IPS DF 4.7 (cell line): ENCODE measurements at regions not wholly inside any gene's neighbourhood (a gene's known extent, or its start where the extent isn't known, plus 50 kb on each side); places are given as distances from the start of the nearest gene placed in this dataset.

Source experiments
- DNase-seq: peaks from one replicate; pipeline ENCODE4 v3.0.0-alpha.2; 2013; ENCODE audit warnings: low spot score; ENCODE audit errors: extremely low read depth

DNA sequence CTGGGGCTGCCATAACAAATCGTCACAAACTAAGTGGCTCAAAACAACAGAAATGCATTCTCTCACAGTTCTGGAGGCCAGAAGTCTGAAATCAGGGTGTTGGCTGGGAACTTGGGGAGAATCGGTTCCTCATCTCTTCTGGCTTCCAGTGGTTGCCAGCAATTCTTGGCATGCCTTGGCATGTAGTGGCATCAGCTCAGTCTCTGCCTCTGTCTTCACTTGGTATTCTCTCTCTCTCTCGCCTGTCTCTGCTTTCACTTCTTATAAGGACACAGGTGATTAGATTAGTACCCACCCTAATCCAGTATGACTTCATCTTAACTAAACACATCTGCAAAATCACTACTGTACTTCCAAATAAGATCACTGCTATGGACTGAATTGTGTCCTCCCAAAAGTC, 695.4 kb upstream of the ID2 start:
- DNase-seq: no peak

DNA sequence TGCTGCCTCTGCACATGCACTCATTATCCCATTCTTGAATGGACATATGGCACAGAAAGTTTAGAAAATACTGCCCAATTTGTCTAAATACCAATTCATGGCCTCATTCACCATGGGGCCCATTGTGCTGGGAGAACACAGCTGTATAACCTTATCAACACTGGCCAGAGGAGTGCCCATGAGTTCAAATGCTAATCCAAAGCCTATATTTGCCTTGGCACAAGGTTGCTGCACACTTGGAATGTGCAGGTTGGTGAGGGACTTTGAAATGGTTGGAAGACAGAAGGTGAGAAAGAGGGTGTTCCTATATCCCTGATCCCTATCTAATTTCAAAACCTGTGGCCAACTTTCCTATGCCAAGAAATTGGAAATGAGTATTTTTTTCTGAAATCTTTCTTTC, 693.9 kb upstream of the ID2 start:
- no peak for DNase-seq

DNA sequence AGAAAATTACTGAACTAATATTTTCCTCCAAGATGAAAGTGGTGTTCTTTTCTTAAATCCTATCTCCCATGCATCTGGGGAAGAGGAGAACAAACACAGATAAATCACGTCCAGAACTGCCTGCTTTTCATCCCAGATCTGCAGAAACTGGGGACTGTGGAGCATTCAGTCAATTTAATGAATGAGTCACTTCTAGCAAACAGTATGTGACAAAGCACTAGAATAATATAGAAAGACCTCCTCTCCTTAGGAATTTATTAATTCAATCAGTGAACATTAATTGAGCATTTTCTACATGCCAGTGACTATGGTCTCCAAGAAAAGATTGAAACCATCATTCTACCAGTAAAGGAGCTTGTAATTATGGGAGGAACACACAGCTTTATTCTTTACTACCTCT, 693.4 kb upstream of the ID2 start:
- DNase-seq: no peak

DNA sequence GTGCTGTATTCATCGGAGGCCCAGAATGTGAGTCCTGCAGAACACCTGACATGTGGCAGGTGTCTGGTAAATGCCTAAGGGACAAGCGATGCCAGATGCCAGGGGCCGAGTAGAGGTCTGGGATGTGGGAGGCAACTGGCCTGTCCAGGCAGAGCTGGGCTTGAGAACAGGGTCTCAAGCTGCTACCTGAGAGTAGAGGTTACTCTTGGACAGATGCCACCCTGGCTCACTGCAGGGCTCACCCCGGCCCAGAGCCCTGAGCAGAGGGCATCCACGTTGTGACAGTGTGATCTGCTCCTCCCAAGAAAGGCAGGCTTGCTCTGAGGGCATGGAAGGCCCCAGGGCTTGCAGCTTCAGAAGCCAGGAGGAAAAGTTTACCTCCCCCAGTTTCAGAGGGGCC, 692.0 kb upstream of the ID2 start:
- DNase-seq: no peak

DNA sequence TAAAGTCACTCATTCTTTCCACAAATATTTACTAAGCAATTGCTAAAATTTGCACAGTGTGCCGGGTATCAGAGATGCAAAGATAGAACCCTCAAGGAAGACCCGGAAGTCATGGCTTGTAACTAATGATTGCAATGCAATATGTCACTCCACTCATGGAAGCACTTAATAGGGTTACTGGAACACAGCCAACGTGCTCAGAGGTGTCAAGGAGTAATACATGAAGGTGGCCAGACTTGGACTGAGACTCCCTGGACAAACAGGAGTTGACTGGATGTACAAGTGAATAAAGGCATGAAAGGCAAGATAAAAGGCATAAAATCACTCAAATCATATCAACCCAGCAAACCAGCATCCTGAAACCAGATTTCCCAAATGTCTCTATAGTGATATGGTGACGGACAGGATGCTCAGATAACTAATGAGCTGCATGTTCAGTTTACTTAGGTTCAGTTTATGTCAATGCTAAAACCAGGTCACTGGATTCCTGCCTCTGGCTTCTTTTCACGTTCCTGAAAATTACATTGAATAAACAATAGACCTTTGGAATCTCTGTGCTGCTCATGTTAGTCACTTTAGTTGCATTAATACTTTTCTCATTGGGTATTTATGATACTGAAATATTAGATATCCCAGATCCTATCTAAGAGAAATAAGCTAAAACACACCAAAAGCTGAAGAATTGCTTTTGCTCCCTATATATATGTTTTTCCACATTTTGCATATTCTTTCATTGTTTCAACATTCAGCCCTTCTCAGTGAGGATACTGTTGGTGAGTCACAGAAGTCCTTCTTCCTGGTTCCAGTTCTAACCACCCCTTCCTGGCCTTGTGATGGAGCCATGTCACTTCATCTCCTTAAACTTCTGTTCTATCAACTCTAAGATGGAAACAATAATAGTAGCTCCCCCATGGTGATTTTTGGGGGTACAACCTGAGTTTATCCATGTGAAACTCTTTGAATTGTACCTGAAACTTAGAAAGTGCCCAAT, 688.9 kb upstream of the ID2 start:
- no peak for DNase-seq

DNA sequence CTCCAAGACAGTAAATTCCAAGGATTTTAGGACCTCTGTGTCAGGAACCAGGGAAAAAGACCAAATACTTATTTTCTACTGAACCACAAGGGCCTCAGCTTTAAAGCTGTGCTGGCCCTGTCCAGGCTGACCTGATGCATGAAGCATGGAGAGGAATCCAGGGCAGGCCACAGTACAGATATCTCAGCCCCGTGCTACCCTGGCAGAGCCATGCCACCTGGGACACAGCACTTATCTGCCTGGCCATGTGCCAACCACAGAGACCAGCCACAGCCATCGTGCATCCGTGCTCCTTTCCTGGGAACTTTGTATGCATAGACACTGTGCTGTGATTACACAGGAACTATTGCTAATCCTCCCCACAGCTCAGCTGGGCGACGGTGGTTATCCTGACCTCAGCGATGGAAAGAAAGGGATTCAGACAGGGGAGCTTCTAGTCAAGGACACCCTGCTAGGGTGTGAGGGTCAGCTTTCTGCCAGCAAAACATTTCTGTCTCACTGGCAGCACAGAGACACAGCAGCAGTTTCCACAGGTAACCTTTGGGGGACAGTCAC, 687.4 kb upstream of the ID2 start:
- no peak for DNase-seq

DNA sequence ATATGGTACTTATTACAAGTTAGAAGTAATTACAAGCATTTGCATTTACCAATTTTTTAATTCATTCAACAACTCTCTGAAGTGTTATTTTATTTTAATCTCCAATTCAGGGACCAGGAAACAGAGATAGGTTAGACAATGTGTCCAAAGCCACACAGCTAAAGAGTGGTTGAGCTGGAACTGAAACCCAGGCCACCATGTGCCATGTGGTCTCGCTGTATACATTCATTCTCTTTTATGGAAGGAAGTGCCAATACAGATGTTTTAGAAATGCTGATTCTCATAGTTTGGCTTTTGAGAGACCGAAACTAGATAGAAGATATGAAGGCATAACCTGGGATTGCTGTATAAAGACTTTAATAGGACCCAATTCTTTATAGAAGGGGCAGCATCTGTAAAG, 684.6 kb upstream of the ID2 start:
- no peak for DNase-seq

DNA sequence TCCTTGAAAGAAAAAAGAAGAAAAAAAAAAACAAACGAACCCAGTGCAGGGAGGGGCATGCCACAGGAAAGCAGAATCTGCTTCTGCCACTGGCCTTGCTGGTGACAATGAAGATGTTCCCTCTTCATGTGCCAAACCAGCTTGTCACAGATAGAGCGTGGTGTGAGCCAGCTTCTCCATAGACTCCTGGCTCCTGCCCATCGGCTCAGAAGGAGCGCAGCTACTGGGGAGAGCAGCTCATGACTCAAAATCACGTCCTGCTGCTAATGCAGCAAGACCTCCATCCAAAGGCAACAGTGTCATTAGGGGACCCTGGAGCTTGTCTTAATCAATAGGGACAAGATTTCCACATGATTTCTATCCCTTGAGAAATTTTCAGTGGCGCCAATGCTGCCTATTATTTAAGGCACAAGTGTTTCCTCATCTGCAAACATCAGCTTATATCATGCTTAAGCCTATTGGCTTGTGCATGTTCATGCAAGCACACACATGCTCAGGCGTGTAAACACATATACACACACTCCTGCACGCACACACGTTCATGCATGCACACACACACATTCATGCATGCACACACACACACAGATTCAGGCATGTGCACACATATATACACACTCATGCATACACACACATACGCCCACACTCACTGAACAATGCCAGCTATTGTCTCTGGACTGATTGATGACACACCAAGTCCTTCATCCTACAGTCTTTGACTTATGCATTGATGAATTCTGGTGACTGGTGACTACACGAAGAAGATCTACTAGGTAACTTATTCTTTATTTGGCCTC, 682.0 kb upstream of the ID2 start:
- DNase-seq: no peak

DNA sequence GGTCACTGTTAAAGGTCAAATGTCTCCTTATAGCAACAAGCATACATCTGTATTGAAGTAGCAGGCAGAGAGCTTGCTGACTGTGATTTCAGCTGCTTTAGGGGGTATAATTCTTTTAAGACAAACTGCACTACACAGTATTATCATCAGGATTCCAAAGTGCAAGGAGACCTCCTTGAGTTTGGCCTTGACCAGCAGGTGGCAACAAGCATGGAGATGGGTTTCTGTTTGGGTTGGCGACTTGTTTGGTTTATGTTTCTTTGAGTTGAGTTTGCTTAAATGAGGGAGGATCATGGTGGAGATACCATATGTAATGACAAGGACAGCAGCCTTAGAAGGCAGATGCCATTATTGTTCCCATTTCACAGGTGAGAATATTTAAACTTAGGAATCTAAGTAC, 681.0 kb upstream of the ID2 start:
- no peak for DNase-seq

DNA sequence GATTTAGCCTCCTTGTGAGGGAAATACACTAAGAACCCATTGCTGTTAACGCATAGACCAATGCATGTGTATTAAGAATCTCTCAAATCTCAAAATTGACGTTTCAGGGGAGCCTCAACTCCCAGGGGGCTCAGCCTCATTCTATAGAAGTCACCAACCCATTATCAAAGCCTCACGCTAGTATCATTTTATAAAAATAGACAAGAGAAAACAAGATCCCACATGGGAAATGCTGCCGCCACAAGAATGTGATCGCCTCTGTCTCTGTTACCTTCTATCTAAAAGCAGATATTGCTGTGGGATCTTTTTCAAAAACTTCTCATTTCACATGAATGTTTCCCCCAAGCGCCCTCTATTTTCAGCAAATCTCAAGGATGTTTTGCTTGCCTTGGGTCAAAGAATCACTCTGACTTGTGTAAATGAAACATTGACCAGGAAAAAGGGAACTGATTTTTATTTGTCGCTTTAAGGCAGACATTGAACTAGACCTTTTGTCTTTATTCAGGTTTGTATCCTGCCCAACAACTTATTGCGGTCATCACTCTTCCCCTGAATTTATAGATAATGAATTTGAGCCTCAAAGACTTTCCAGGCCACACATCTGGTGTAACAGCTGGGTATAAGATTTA, 679.0 kb upstream of the ID2 start:
- no peak for DNase-seq

DNA sequence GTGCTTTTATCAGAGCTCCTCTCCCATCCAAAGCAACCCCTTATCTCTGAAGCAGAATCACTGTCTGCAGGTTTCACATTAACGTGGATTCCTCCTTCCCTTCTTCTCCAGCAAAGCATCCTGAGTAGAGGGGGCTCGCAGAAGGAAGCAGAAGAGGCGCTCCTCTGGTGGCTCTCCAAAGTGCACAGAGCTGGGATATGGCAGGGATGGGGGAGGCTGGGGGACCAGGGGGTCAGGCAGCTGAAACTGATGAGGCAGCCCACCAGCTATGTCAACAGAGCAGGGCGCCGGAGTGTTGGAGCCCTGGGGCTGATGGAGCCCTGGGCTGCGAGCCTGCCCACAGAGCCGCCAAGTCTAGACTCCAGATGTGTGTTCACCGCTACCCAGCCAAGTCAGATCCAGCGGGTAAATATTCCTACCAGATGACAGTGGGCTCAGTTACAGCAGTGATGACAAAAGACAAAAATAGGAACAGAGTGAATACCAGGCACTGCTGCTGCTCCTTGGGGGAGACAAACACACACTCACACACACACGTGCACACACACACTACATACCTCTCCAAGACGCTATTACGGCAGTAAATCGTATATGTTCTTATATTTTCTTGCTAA, 678.3 kb upstream of the ID2 start:
- DNase-seq: no peak

DNA sequence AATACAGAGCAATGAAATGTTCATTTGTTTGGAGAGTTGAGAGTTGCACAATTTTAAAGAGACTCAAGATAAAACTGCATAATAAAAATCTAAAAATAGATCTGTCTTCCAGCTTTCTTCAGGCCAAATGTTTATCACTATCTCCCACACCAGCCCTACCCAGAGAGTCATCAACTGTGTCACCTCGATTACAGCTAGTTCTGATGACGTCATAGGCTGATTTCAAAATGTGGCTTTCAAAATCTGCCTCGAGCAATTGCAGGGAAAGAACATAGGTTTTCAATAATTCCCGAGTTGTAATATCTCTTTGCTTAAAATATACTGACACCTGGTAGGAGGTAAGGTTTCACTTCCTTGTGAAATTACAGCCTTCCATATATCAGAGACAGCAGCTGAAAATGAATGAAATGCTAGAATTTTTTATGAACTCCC, 677.6 kb upstream of the ID2 start:
- no peak for DNase-seq

DNA sequence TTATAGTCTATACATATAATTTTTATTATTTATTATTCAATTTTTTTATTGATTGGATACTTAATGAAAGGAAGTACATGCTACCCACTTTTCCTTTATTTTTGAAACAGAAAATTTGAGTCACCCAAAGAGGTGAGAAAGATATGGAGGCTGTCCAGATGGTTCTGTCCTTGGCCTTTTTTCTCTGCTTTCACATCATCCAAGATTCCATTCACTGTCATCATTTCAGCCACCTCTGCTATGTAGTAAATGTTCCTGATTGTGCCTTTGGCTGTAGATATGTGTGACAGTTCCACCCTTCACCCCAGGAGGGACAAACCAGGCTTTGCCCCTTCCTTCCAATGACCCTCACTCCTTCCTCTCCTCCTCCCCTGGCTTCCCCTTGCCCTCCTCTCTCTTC, 675.7 kb upstream of the ID2 start:
- no peak for DNase-seq

DNA sequence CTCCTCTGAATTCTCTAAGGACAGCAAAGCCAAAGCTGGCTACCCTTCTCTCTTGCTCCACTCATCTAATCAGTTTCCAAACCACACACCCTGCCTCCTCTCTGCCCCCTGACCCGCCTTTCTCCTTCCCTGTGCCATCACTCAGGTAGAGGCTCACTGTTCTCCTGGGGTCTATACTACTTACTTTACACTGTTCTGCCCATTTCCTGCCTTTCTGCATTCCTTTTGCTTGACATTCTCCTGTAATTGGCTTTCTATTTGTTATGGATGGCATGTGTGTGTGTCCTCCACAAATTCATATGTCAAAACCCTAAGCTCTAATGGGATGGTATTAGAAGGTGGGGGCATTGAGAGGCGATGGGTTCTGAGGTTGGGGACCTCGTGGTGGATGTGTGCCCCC, 675.2 kb upstream of the ID2 start:
- no peak for DNase-seq

DNA sequence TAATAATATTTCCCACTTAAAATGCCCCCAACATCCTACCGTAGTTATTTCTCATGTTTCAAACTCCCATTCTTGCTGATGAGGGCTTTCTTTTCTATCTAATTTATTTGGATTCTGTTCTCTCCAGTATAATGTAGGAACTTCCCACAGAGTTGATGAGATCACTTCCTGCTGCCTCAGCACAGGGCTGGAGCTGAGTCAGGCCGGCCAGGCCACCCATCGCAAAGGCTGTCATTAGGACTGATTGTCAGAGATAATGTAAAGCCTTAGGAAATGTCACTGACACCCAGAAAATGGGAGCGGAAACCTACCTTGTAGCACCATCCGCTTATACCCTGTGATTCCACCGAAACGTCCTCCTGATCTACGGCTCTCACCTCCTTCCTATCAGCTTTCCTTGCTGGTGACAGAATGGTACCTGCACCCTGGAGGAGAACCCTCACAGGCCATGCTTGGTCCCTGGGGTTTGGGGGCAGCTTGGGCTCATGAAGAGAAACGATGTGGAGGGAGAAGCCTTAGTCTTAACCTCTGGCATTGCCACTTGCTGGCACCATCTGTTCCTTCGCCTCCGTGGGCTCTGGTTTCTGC, 672.8 kb upstream of the ID2 start:
- DNase-seq: no peak

DNA sequence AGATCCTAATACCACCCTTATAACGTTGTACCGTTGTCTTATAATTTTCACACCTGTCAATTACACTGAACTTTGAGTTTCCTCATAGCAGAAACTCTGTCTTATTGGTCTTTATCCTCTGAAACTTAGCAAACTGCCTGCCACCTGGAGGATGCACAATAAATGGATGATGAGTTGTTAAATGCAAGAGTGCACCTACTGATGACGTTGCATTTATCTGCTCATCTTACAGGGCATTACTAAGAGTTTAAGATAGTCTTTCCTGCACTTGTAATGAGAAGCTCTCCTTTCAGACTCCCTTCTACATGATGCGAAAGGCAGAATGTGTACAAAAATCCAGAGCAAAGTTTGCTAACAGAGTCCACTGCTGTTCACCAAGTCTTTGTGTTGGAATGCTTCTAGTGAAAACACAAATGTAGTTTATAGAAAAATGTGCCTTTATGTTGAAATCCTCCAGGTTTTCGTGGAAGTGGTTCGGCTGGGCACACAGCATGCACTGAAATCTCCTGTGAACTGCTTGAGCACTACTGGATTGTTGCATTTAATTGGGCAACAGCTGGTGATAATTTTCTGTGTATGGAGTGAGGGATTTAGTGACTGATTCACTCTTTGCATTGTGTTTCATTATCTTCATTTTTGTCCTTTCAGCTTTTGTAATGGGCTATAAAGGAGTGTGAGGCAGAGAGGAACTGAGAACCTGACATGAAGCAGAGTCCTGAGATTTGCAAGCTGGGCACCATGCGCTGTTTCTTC, 665.8 kb upstream of the ID2 start:
- no peak for DNase-seq

DNA sequence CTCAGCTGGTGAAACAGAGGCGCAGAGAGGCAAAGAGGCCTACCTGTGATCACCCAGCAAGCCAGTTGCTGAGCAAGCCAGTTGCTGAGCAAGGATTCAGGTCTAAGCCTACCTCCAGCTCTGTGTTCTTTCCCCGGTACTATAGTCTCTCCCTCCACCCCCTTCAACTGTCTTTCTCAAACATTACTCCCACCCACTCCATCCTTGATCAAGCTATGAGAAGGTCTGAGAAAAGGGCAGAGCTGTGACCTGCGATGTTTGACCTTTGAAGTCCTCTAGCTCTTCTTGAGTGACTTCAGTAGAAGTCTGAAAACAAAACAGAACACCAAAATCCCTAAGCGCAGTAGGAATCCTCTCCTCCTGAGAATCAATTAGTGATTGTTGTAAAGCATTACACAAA, 665.2 kb upstream of the ID2 start:
- no peak for DNase-seq

DNA sequence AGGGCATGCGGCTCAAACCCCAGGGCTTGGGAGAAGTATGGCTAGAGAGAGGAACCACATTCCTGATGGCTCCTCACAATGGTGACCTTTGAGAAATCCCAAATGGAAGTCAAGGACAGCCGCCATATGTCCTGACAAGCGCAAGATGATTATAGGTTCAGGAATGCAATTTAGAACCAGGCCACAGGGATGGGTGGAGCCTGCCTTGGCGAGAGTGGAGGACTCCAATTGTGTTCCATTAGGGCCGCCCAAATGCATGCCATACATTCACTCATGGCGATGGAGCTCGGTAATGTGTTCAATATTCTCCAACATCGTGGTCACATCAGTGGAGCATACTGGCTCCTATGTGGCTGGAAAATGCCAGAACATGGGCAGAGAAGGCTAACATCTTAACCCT, 662.9 kb upstream of the ID2 start:
- DNase-seq: no peak

DNA sequence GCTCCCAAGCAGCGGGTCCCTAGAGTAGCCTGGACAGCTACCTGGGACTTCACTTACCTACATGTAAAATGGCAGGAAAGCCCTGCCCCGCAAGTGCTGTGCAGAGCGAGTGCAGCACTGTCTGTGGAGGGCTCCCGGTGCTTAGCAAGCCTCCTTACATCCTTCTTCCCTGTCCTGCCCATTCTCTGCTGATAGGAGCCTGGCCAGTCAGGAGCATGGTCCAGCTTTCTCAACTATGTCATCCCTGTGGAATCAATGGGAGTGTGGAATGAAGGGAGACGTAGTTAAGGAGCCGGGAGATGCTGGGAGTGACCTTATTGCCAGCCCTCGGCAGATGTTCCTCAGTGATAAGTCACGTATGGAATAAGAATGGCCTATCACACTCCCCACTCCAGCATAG, 661.9 kb upstream of the ID2 start:
- DNase-seq: no peak

DNA sequence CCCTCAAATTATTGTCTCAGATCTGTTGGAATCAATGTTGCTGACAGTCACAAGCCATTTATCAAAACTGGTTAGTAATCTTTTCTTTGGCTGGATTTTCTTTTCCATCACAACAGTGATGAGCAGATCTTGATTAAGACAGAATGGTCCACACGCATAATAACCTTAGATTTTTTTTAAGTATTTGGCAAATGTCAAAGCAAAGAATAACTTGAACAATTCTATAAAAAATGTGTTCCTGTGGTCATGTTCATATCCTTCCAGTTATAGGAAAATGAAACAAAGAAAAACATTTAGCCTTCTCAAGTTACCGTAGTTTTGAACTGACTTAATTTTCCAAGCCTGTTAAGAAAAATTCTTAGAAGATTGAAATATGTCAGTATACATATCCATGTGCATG, 659.9 kb upstream of the ID2 start:
- DNase-seq: no peak
